ENCODE measurements at regions not wholly inside any gene's neighbourhood (a gene's known extent, or its start where the extent isn't known, plus 50 kb on each side); places are given as distances from the start of the nearest gene placed in this dataset.

DNA sequence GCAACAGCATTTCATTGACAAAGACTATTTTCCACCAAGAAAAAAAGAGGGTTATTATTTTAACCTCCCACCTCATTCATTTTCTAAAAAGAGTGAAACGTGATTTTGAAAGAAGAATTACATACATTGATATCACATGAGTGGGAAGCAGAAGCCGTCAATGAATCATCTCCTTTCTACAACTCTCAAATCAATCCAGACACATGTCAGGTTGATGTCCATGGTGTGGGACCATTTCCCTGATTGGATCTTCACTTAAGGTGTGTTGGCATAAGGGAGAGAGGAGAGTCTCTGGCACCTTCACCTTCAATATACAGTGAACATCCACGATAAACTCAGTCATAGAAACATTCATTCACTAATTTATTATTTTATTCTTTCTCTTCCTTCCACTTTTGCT is 1095.1 kb downstream of the BCL11B start:
- H3K4me3 Mint-ChIP-seq (ENCODE audit: unreplicated experiment) = no peak overlapping the region
- intact Hi-C loops (cut with micrococcal nuclease; ENCODE audit: unreplicated experiment) = no loop called here
- Histone ChIP-seq H3K9me3 (no peaks in the 10 kb centered on the region), H3K27me3 (replicated peaks; ENCODE audit: control insufficient read depth, insufficient read depth, low read length) (no peaks in the 10 kb centered on the region; the same call in 1 of the 2 replicates), H3K4me3 (ENCODE audit: low read depth, low read length) (no peak overlapping the region), H3K36me3 (ENCODE audit: control insufficient read depth, insufficient read depth, low read length) (no peaks in the 10 kb centered on the region), H3K4me1 (no peaks in the 10 kb centered on the region)
- H3K4me1 Mint-ChIP-seq (ENCODE audit: low read depth, unreplicated experiment) = no peaks in the 10 kb centered on the region
- TF ChIP-seq CTCF (IDR thresholded peaks at IDR 0.05; ENCODE audit: insufficient read depth in 1 of 2, low read depth in 1 of 2, low read length in 1 of 2, severe bottlenecking in 1 of 2, unreplicated experiment in 1 of 2) = no peak
- peaks cover 14% of the 10 kb centered on the region for H3K27me3 Mint-ChIP-seq (ENCODE audit: insufficient read depth, unreplicated experiment)
- H3K9me3 Mint-ChIP-seq (ENCODE audit: unreplicated experiment) = no peaks in the 10 kb centered on the region
- DNase-seq = no peak
- CTCF ChIA-PET = no interaction called here
- H3K27ac Mint-ChIP-seq (ENCODE audit: unreplicated experiment) = no peak overlapping the region
- H3K36me3 Mint-ChIP-seq (ENCODE audit: insufficient read depth, unreplicated experiment) = no peaks in the 10 kb centered on the region
- POLR2A ChIA-PET = no interaction called here
- BruUV-seq (replicated peaks) = no TSS peak

- no peaks in the 10 kb centered on the region for H3K9me3 Mint-ChIP-seq (ENCODE audit: unreplicated experiment)
Measured at GRCh38 chr14:98177551-98177950, 1094.4 kb downstream of the BCL11B start.

DNA sequence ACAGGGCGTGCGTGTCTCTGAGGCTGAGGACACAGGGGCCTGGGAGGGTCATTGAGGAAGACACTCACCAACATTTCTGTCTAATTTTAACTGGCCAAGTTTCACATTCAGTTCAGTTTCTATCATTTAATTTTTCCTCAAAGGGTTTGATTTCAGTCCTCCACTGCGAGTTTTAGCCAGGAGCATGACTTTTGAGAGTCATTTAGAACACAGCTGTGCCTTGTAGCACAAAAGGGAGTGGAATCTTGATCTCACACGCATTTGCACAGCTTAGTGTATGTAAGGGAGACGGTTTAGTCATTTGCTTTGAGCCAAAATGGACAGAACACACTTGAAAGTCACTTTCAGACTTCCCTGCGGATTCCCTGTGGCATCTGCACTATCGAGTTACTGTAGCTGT is 1090.8 kb downstream of the BCL11B start:
- Histone ChIP-seq H3K36me3 (ENCODE audit: control insufficient read depth, insufficient read depth, low read length) (no peaks in the 10 kb centered on the region), H3K27me3 (replicated peaks; ENCODE audit: control insufficient read depth, insufficient read depth, low read length) (no peaks in the 10 kb centered on the region; the same call in 1 of the 2 replicates), H3K4me1 (no peaks in the 10 kb centered on the region), H3K9me3 (no peaks in the 10 kb centered on the region), H3K4me3 (ENCODE audit: low read depth, low read length) (no peak overlapping the region)
- no peak for DNase-seq
- Mint-ChIP-seq H3K27me3 (ENCODE audit: insufficient read depth, unreplicated experiment) (peaks cover 11% of the 10 kb centered on the region), H3K27ac (ENCODE audit: unreplicated experiment) (no peak overlapping the region), H3K4me1 (ENCODE audit: low read depth, unreplicated experiment) (no peaks in the 10 kb centered on the region), H3K36me3 (ENCODE audit: insufficient read depth, unreplicated experiment) (no peaks in the 10 kb centered on the region), H3K9me3 (ENCODE audit: unreplicated experiment) (no peaks in the 10 kb centered on the region), H3K4me3 (ENCODE audit: unreplicated experiment) (no peak overlapping the region)
- POLR2A ChIA-PET = no interaction called here
- no TSS peak for BruUV-seq (replicated peaks)
- intact Hi-C loops (cut with micrococcal nuclease; ENCODE audit: unreplicated experiment) = no loop called here
- CTCF ChIA-PET = no interaction called here
- no peak for TF ChIP-seq CTCF (IDR thresholded peaks at IDR 0.05; ENCODE audit: insufficient read depth in 1 of 2, low read depth in 1 of 2, low read length in 1 of 2, severe bottlenecking in 1 of 2, unreplicated experiment in 1 of 2)

More at GRCh38 chr14:98177551-98177950, 1094.4 kb downstream of the BCL11B start:
- intact Hi-C loops (cut with micrococcal nuclease; ENCODE audit: unreplicated experiment) = no loop called here
- Histone ChIP-seq H3K27me3 (replicated peaks; ENCODE audit: control insufficient read depth, insufficient read depth, low read length) (no peaks in the 10 kb centered on the region; the same call in 1 of the 2 replicates), H3K4me3 (ENCODE audit: low read depth, low read length) (no peak overlapping the region), H3K36me3 (ENCODE audit: control insufficient read depth, insufficient read depth, low read length) (no peaks in the 10 kb centered on the region), H3K9me3 (no peaks in the 10 kb centered on the region), H3K4me1 (no peaks in the 10 kb centered on the region)
- POLR2A ChIA-PET = no interaction called here
- no peak for DNase-seq
- Mint-ChIP-seq H3K4me1 (ENCODE audit: low read depth, unreplicated experiment) (no peaks in the 10 kb centered on the region), H3K4me3 (ENCODE audit: unreplicated experiment) (no peak overlapping the region), H3K27ac (ENCODE audit: unreplicated experiment) (no peak overlapping the region), H3K27me3 (ENCODE audit: insufficient read depth, unreplicated experiment) (peaks cover 14% of the 10 kb centered on the region), H3K36me3 (ENCODE audit: insufficient read depth, unreplicated experiment) (no peaks in the 10 kb centered on the region)
- CTCF ChIA-PET = no interaction called here
- TF ChIP-seq CTCF (IDR thresholded peaks at IDR 0.05; ENCODE audit: insufficient read depth in 1 of 2, low read depth in 1 of 2, low read length in 1 of 2, severe bottlenecking in 1 of 2, unreplicated experiment in 1 of 2) = no peak
- BruUV-seq (replicated peaks) = no TSS peak

Measured in Caco-2 (cell line).